Neural crest cell (in vitro differentiated cells): ENCODE measurements at regions not wholly inside any gene's neighbourhood (a gene's known extent, or its start where the extent isn't known, plus 50 kb on each side); places are given as distances from the start of the nearest gene placed in this dataset.
A peak's percentile ranks its signal among the peaks of the same experiment; 100 is the strongest.

Experiments
- DNase-seq: peaks from one replicate; pipeline ENCODE4 v3.0.0; 2021; ENCODE audit warnings: low read depth, mixed read lengths, low spot score
- H3K27ac Mint-ChIP-seq: one replicate; pipeline ENCODE4 v1.8.0; 2021; ENCODE audit warnings: mild to moderate bottlenecking, mixed read lengths; ENCODE audit not compliant: unreplicated experiment
- H3K27me3 Mint-ChIP-seq: 2 replicates; pipeline ENCODE4 v1.8.0; 2021; ENCODE audit warnings: low read depth, mild to moderate bottlenecking, mixed read lengths
- H3K36me3 Mint-ChIP-seq: 2 replicates; pipeline ENCODE4 v1.8.0; 2021; ENCODE audit warnings: low read depth, mild to moderate bottlenecking, mixed read lengths
- H3K4me1 Mint-ChIP-seq: 2 replicates; pipeline ENCODE4 v1.8.0; 2021; ENCODE audit warnings: mixed read lengths
- H3K4me3 Mint-ChIP-seq: one replicate; pipeline ENCODE4 v1.8.0; 2021; ENCODE audit warnings: mild to moderate bottlenecking, mixed read lengths
- H3K9me3 Mint-ChIP-seq: 2 replicates; pipeline ENCODE4 v1.8.0; 2021; ENCODE audit warnings: mixed read lengths
- TF ChIP-seq, protein P1 (sequence below): fragments of 200-600 bp; sonication (generic); conservative IDR thresholded peaks from 2 replicates; pipeline ENCODE4 v1.5.0; 2021; ENCODE audit warnings: antibody characterized with exemption, mild to moderate bottlenecking

DNA sequence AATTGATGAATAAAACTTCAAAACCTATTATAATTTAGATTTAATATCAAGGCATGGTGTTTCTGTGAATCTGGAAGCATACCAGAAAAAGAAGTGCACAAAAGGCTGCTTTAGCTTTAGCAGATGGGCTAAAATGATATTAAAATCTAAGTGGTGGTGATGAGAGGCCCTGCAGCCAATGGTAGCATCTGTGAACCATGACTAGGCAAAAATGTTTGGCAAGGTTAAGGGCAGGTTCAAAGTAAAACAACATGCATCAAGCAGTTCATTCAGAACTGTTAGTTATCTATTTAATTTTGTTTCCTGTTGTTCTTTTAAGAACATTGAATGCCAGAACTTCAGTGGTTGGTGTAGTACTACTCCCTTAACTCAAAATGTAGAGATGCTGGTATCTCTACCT, 1736.9 kb upstream of the CELF4 start:
- no peak overlapping the region for H3K27ac Mint-ChIP-seq
- peaks cover 2% of the 10 kb centered on the region for H3K36me3 Mint-ChIP-seq
- H3K4me1 Mint-ChIP-seq: no peaks in the 10 kb centered on the region
- H3K9me3 Mint-ChIP-seq: peaks cover 2% of the 10 kb centered on the region
- DNase-seq: no peak
- H3K4me3 Mint-ChIP-seq: no peak overlapping the region
- H3K27me3 Mint-ChIP-seq: no peaks in the 10 kb centered on the region
- TF ChIP-seq, protein P1, sequence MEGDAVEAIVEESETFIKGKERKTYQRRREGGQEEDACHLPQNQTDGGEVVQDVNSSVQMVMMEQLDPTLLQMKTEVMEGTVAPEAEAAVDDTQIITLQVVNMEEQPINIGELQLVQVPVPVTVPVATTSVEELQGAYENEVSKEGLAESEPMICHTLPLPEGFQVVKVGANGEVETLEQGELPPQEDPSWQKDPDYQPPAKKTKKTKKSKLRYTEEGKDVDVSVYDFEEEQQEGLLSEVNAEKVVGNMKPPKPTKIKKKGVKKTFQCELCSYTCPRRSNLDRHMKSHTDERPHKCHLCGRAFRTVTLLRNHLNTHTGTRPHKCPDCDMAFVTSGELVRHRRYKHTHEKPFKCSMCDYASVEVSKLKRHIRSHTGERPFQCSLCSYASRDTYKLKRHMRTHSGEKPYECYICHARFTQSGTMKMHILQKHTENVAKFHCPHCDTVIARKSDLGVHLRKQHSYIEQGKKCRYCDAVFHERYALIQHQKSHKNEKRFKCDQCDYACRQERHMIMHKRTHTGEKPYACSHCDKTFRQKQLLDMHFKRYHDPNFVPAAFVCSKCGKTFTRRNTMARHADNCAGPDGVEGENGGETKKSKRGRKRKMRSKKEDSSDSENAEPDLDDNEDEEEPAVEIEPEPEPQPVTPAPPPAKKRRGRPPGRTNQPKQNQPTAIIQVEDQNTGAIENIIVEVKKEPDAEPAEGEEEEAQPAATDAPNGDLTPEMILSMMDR: no peak

GRCh38 chr18:39299152-39299551, 1733.6 kb upstream of the CELF4 start:
- Mint-ChIP-seq H3K4me3 (no peak overlapping the region), H3K4me1 (no peaks in the 10 kb centered on the region), H3K9me3 (peaks cover 6% of the 10 kb centered on the region), H3K27me3 (no peaks in the 10 kb centered on the region), H3K36me3 (peaks cover 5% of the 10 kb centered on the region), H3K27ac (peak overlapping the region; percentile 65)
- TF ChIP-seq, protein P1: no peak
- no peak for DNase-seq

DNA sequence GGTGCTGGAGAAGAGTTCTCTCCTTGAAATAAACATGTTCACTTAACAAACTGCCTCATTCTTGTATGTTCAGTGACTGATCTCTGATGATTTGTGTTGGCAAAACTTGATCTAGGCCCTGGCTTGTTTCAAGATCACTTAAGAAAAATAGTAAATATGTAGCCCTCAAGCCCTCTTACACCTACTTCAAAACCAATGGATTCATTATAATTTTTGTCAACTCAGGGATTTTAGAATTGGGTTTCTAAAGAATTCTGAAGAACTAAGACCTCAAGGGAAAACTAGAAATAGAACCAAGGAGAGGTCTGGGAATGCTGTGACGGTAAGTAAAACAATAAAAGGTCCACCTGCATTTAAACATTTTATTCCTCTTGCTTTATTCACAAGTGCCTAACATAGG, 1731.6 kb upstream of the CELF4 start:
- Mint-ChIP-seq H3K4me1 (no peaks in the 10 kb centered on the region), H3K4me3 (no peak overlapping the region), H3K9me3 (peaks cover 6% of the 10 kb centered on the region), H3K36me3 (peaks cover 5% of the 10 kb centered on the region), H3K27me3 (no peaks in the 10 kb centered on the region), H3K27ac (no peak overlapping the region)
- DNase-seq: no peak
- TF ChIP-seq, protein P1: no peak

- Mint-ChIP-seq H3K9me3 (peaks cover 6% of the 10 kb centered on the region), H3K27me3 (no peaks in the 10 kb centered on the region), H3K36me3 (peaks cover 5% of the 10 kb centered on the region), H3K27ac (no peak overlapping the region), H3K4me1 (no peaks in the 10 kb centered on the region), H3K4me3 (no peak overlapping the region)
- TF ChIP-seq, protein P1: no peak
- no peak for DNase-seq
Observed at GRCh38 chr18:39296293-39296888, 1730.8 kb upstream of the CELF4 start.

DNA sequence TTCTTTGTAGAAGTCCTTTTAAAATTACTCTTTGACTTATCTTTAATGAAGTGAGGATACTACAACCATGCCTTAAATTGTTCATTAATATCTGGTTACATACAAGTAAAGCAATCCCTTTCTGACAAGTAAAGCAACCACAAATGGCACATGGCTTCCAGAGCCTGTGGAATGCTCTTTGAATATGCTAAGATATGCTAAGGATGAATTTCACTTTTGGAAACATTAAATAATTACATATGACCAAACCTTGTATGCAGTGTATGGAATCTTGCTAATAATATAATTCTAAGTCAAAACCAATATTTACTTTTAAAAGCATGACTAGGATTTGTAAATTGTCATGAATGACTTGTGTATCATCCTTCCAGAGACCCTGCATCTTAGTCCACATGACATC, 1711.2 kb upstream of the CELF4 start:
- H3K4me3 Mint-ChIP-seq: no peak overlapping the region
- no peaks in the 10 kb centered on the region for H3K27me3 Mint-ChIP-seq
- no peaks in the 10 kb centered on the region for H3K36me3 Mint-ChIP-seq
- DNase-seq: no peak
- H3K27ac Mint-ChIP-seq: no peak overlapping the region
- H3K9me3 Mint-ChIP-seq: no peaks in the 10 kb centered on the region
- TF ChIP-seq, protein P1: no peak
- no peaks in the 10 kb centered on the region for H3K4me1 Mint-ChIP-seq
